Astrocyte (in vitro differentiated cells and primary cell): ENCODE measurements at regions not wholly inside any gene's neighbourhood (a gene's known extent, or its start where the extent isn't known, plus 50 kb on each side); places are given as distances from the start of the nearest gene placed in this dataset.
"Not testable (repeated sequence)": the region's sequence is repeated elsewhere in the genome, so short reads cannot be mapped to it uniquely, and the experiment has no call there.

Source experiments
- DNase-seq: peaks from one replicate; pipeline ENCODE4 v3.0.0-alpha.2; 2010; ENCODE audit warnings: low read depth
- FAIRE-seq: peaks from 2 replicates; lab custom pipeline; 2011; peaks lifted over from hg19 to GRCh38; lab: Jason Lieb, UNC
- H2AFZ ChIP-seq: 2 replicates; pipeline ENCODE4 v1.6.0; 2012; ENCODE audit warnings: low read depth, low read length, inconsistent platforms
- H3K27ac ChIP-seq: 2 replicates; pipeline ENCODE4 v1.5.1; 2011; ENCODE audit warnings: low read depth, low read length, inconsistent platforms
- H3K27me3 ChIP-seq: 2 replicates; pipeline ENCODE4 v1.6.0; 2011; ENCODE audit warnings: low read length, inconsistent platforms; ENCODE audit not compliant: insufficient read depth
- H3K36me3 ChIP-seq: 2 replicates; pipeline ENCODE4 v1.5.1; 2011; ENCODE audit warnings: low read length, inconsistent platforms; ENCODE audit not compliant: insufficient read depth
- H3K4me1 ChIP-seq: 2 replicates; pipeline ENCODE4 v1.5.1; 2011; ENCODE audit warnings: low read length, inconsistent platforms; ENCODE audit not compliant: insufficient read depth
- H3K4me2 ChIP-seq: 2 replicates; pipeline ENCODE4 v1.6.0; 2012; ENCODE audit warnings: low read length, inconsistent platforms
- H3K4me3 ChIP-seq: 2 replicates; pipeline ENCODE4 v1.5.1; 2011; ENCODE audit warnings: low read depth, mild to moderate bottlenecking, low read length, inconsistent platforms; ENCODE audit not compliant: insufficient read depth
- H3K79me2 ChIP-seq: 2 replicates; pipeline ENCODE4 v1.6.0; 2012; ENCODE audit warnings: mild to moderate bottlenecking, low read length, inconsistent platforms; ENCODE audit not compliant: insufficient read depth
- H3K9ac ChIP-seq: 2 replicates; pipeline ENCODE4 v1.6.0; 2012; ENCODE audit warnings: mild to moderate bottlenecking, low read length, inconsistent platforms
- H3K9me3 ChIP-seq: 2 replicates; pipeline ENCODE4 v1.5.1; 2012; ENCODE audit warnings: low read depth, mild to moderate bottlenecking, low read length, inconsistent platforms; ENCODE audit not compliant: insufficient read depth
- H4K20me1 ChIP-seq: 2 replicates; pipeline ENCODE4 v1.6.0; 2012; ENCODE audit warnings: low read length, inconsistent platforms; ENCODE audit not compliant: insufficient read depth
- H3K27ac Mint-ChIP-seq: one replicate; pipeline ENCODE4 v1.8.0; 2021; ENCODE audit warnings: mild to moderate bottlenecking, mixed read lengths; ENCODE audit not compliant: unreplicated experiment
- H3K27me3 Mint-ChIP-seq: one replicate; pipeline ENCODE4 v1.8.0; 2021; ENCODE audit warnings: low read depth, mixed read lengths; ENCODE audit not compliant: unreplicated experiment
- H3K36me3 Mint-ChIP-seq: one replicate; pipeline ENCODE4 v1.8.0; 2021; ENCODE audit warnings: low read depth, mixed read lengths; ENCODE audit not compliant: unreplicated experiment
- H3K4me1 Mint-ChIP-seq: one replicate; pipeline ENCODE4 v1.8.0; 2021; ENCODE audit warnings: low read depth, mixed read lengths; ENCODE audit not compliant: unreplicated experiment
- H3K4me3 Mint-ChIP-seq: one replicate; pipeline ENCODE4 v1.8.0; 2021; ENCODE audit warnings: mild to moderate bottlenecking, moderate library complexity, mixed read lengths; ENCODE audit not compliant: unreplicated experiment
- H3K9me3 Mint-ChIP-seq: one replicate; pipeline ENCODE4 v1.8.0; 2021; ENCODE audit warnings: mild to moderate bottlenecking, mixed read lengths; ENCODE audit not compliant: unreplicated experiment
- CTCF ChIP-seq: IDR thresholded peaks from 2 replicates; pipeline ENCODE4 v1.5.1; 2011; ENCODE audit warnings: low read depth, mild to moderate bottlenecking, inconsistent platforms, low read length, moderate library complexity; ENCODE audit not compliant: insufficient read depth
- EZH2 ChIP-seq: IDR thresholded peaks from 2 replicates; pipeline ENCODE4 v1.6.1; 2012; ENCODE audit warnings: mild to moderate bottlenecking, low read length, inconsistent platforms; ENCODE audit not compliant: insufficient read depth

GRCh38 chr12:3427956-3428355 is 63.0 kb upstream of the PRMT8 start:
- Histone ChIP-seq H3K79me2 (no peaks in the 10 kb centered on the region), H2AFZ (no peak overlapping the region), H3K36me3 (no peaks in the 10 kb centered on the region), H3K27ac (no peak overlapping the region), H3K4me1 (no peaks in the 10 kb centered on the region), H3K9ac (no peak overlapping the region), H3K27me3 (no peaks in the 10 kb centered on the region), H3K4me2 (no peak overlapping the region), H3K4me3 (no peak overlapping the region), H4K20me1 (no peaks in the 10 kb centered on the region), H3K9me3 (no peaks in the 10 kb centered on the region)
- DNase-seq (no peak), FAIRE-seq (no peak)
- H3K4me3 Mint-ChIP-seq, result no peak overlapping the region
- H3K27ac Mint-ChIP-seq, result no peak overlapping the region
- peaks cover 7% of the 10 kb centered on the region for H3K4me1 Mint-ChIP-seq
- TF ChIP-seq CTCF (no peak), EZH2 (no peak)
- H3K27me3 Mint-ChIP-seq, result peaks cover 13% of the 10 kb centered on the region
- H3K36me3 Mint-ChIP-seq, result peaks cover 2% of the 10 kb centered on the region
- H3K9me3 Mint-ChIP-seq, result peaks cover 18% of the 10 kb centered on the region

- Histone ChIP-seq H4K20me1 (no peaks in the 10 kb centered on the region), H3K27me3 (no peaks in the 10 kb centered on the region), H3K79me2 (no peaks in the 10 kb centered on the region), H3K4me3 (no peak overlapping the region), H3K4me2 (no peak overlapping the region), H3K9me3 (no peaks in the 10 kb centered on the region), H3K9ac (no peak overlapping the region), H3K4me1 (no peaks in the 10 kb centered on the region), H2AFZ (no peak overlapping the region), H3K36me3 (no peaks in the 10 kb centered on the region), H3K27ac (no peak overlapping the region)
- Mint-ChIP-seq H3K4me3 (no peak overlapping the region), H3K27ac (no peak overlapping the region), H3K27me3 (peaks cover 13% of the 10 kb centered on the region), H3K4me1 (peaks cover 7% of the 10 kb centered on the region), H3K9me3 (peaks cover 14% of the 10 kb centered on the region), H3K36me3 (peaks cover 2% of the 10 kb centered on the region)
- no peak for FAIRE-seq
- TF ChIP-seq EZH2 (no peak), CTCF (no peak)
- DNase-seq, result no peak
These were observed 62.4 kb upstream of the PRMT8 start for GRCh38 chr12:3428631-3429030.

- not testable (repeated sequence) for H3K4me3 Mint-ChIP-seq, H3K9ac ChIP-seq, H3K4me1 Mint-ChIP-seq, H3K4me1 ChIP-seq, DNase-seq, FAIRE-seq, H3K27ac ChIP-seq, H3K9me3 ChIP-seq, H3K4me2 ChIP-seq, H2AFZ ChIP-seq, H3K27ac Mint-ChIP-seq, H4K20me1 ChIP-seq, H3K4me3 ChIP-seq, H3K79me2 ChIP-seq, H3K36me3 Mint-ChIP-seq, H3K36me3 ChIP-seq, H3K27me3 ChIP-seq
- H3K27me3 Mint-ChIP-seq, result peaks cover 20% of the 10 kb centered on the region
- H3K9me3 Mint-ChIP-seq, result peaks cover 11% of the 10 kb centered on the region
These were observed 61.5 kb upstream of the PRMT8 start for GRCh38 chr12:3429523-3429922.
